ENCODE measurements at regions not wholly inside any gene's neighbourhood (a gene's known extent, or its start where the extent isn't known, plus 50 kb on each side); places are given as distances from the start of the nearest gene placed in this dataset.

GRCh38 chr15:69854521-69855181, 243.1 kb downstream of the TLE3 start:
- H3K27me3 ChIP-seq (ENCODE audit: insufficient read depth, low read depth, severe bottlenecking) = no peaks in the 10 kb centered on the region
- H3K36me3 ChIP-seq = no peaks in the 10 kb centered on the region
- H3K4me3 ChIP-seq (ENCODE audit: low read depth, low read length) = no peak overlapping the region
- H3K27ac ChIP-seq = no peak overlapping the region
- no peaks in the 10 kb centered on the region for H3K9me3 ChIP-seq (ENCODE audit: severe bottlenecking)
- DNase-seq = no peak
- TF ChIP-seq CTCF (IDR thresholded peaks at IDR 0.05; ENCODE audit: low read depth, low read length) = no peak

GRCh38 chr15:69855258-69856000, 242.3 kb downstream of the TLE3 start:
- H3K27ac ChIP-seq = no peak overlapping the region
- H3K36me3 ChIP-seq = no peaks in the 10 kb centered on the region
- no peak for TF ChIP-seq CTCF (IDR thresholded peaks at IDR 0.05; ENCODE audit: low read depth, low read length)
- DNase-seq = no peak
- no peaks in the 10 kb centered on the region for H3K9me3 ChIP-seq (ENCODE audit: severe bottlenecking)
- no peaks in the 10 kb centered on the region for H3K27me3 ChIP-seq (ENCODE audit: insufficient read depth, low read depth, severe bottlenecking)
- H3K4me3 ChIP-seq (ENCODE audit: low read depth, low read length) = no peak overlapping the region

- H3K9me3 ChIP-seq (ENCODE audit: severe bottlenecking) = no peaks in the 10 kb centered on the region
- no peak for DNase-seq
These were observed 240.5 kb downstream of the TLE3 start for GRCh38 chr15:69857250-69857649.

GRCh38 chr15:69857686-69858391, 239.9 kb downstream of the TLE3 start:
- Histone ChIP-seq H3K9me3 (ENCODE audit: severe bottlenecking) (no peaks in the 10 kb centered on the region), H3K27ac (no peak overlapping the region), H3K4me3 (ENCODE audit: low read depth, low read length) (no peak overlapping the region), H3K36me3 (no peaks in the 10 kb centered on the region), H3K27me3 (ENCODE audit: insufficient read depth, low read depth, severe bottlenecking) (no peaks in the 10 kb centered on the region)
- TF ChIP-seq CTCF (IDR thresholded peaks at IDR 0.05; ENCODE audit: low read depth, low read length) = no peak
- no peak for DNase-seq

More at GRCh38 chr15:69857250-69857649, 240.5 kb downstream of the TLE3 start:
- no peak overlapping the region for H3K27ac ChIP-seq
- no peak overlapping the region for H3K4me3 ChIP-seq (ENCODE audit: low read depth, low read length)
- H3K27me3 ChIP-seq (ENCODE audit: insufficient read depth, low read depth, severe bottlenecking) = no peaks in the 10 kb centered on the region
- H3K36me3 ChIP-seq = no peaks in the 10 kb centered on the region
- no peak for TF ChIP-seq CTCF (IDR thresholded peaks at IDR 0.05; ENCODE audit: low read depth, low read length)

GRCh38 chr15:69858456-69858855, 239.3 kb downstream of the TLE3 start:
- no peak for DNase-seq
- Histone ChIP-seq H3K4me3 (ENCODE audit: low read depth, low read length) (no peak overlapping the region), H3K9me3 (ENCODE audit: severe bottlenecking) (no peaks in the 10 kb centered on the region), H3K36me3 (no peaks in the 10 kb centered on the region), H3K27ac (no peak overlapping the region), H3K27me3 (ENCODE audit: insufficient read depth, low read depth, severe bottlenecking) (no peaks in the 10 kb centered on the region)
- TF ChIP-seq CTCF (IDR thresholded peaks at IDR 0.05; ENCODE audit: low read depth, low read length) = no peak

All from WERI-Rb-1 (cell line).